ENCODE measurements at regions not wholly inside any gene's neighbourhood (a gene's known extent, or its start where the extent isn't known, plus 50 kb on each side); places are given as distances from the start of the nearest gene placed in this dataset.

DNA sequence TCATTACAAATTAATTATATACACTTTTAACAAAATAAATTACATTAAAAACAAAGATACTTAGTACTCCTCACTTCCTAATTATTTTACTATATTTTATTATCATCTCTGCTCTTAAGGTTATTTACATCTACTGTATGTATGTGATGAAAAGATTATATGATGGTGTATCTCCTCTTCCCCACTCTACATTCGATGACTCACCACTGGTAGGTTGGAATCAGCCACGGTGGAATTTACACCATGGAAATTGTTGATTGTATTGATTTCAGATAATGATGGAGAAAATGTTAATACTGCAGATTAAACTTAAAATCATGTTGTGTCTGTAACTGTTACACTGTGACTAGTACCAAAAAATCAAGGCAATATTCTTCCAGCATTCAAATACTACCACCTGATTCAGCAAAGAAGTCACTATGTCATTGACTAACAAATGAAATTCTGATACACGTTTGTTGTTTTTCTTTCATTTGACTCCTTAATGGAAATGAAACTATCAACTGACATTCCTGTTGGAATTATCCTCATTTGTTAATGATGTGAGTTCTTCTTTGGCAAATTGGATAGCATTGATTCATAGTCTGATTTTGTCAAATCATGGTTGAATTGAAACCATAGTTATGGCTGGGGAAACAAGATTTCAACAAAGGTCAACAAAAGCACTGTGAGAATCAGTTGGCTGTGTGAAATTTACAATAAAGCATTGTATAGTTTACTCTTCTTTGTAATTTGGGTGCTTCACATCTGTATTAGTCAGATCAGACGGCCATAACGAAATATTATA lies 69.0 kb upstream of the NLK start:
- Mint-ChIP-seq H3K27me3 (ENCODE audit: unreplicated experiment) (peaks cover 3% of the 10 kb centered on the region), H3K4me1 (ENCODE audit: low read depth, unreplicated experiment) (peaks cover 3% of the 10 kb centered on the region), H3K4me3 (ENCODE audit: unreplicated experiment) (no peak overlapping the region), H3K9me3 (ENCODE audit: unreplicated experiment) (peaks cover 1% of the 10 kb centered on the region), H3K36me3 (ENCODE audit: unreplicated experiment) (no peaks in the 10 kb centered on the region), H3K27ac (ENCODE audit: unreplicated experiment) (no peak overlapping the region)
- DNase-seq = no peak
- TF ChIP-seq, protein P1, sequence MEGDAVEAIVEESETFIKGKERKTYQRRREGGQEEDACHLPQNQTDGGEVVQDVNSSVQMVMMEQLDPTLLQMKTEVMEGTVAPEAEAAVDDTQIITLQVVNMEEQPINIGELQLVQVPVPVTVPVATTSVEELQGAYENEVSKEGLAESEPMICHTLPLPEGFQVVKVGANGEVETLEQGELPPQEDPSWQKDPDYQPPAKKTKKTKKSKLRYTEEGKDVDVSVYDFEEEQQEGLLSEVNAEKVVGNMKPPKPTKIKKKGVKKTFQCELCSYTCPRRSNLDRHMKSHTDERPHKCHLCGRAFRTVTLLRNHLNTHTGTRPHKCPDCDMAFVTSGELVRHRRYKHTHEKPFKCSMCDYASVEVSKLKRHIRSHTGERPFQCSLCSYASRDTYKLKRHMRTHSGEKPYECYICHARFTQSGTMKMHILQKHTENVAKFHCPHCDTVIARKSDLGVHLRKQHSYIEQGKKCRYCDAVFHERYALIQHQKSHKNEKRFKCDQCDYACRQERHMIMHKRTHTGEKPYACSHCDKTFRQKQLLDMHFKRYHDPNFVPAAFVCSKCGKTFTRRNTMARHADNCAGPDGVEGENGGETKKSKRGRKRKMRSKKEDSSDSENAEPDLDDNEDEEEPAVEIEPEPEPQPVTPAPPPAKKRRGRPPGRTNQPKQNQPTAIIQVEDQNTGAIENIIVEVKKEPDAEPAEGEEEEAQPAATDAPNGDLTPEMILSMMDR (IDR thresholded peaks at IDR 0.05; ENCODE audit: partially characterized antibody, unreplicated experiment) = no peak

DNA sequence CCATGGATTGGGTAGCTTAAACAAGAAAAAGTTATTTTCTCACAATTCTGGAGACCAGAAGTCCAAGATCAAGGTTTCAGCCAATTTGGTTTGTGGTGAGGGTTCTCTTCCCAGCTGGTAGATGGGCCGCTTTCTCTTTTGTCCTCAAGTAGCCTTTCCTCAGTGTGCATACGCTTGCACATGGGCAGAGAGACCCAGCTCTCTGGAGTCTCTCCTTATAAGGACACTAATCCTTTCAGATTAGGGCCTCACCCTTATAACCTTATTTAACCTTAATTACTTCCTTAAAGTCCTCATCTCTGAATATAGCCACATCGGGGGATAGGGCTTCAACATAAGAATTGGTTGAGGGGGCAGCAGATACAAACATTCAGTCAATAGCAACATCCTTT lies 68.4 kb upstream of the NLK start:
- no peak for DNase-seq
- Mint-ChIP-seq H3K4me3 (ENCODE audit: unreplicated experiment) (no peak overlapping the region), H3K36me3 (ENCODE audit: unreplicated experiment) (no peaks in the 10 kb centered on the region), H3K27ac (ENCODE audit: unreplicated experiment) (no peak overlapping the region), H3K9me3 (ENCODE audit: unreplicated experiment) (peaks cover 1% of the 10 kb centered on the region), H3K27me3 (ENCODE audit: unreplicated experiment) (peaks cover 2% of the 10 kb centered on the region), H3K4me1 (ENCODE audit: low read depth, unreplicated experiment) (peaks cover 3% of the 10 kb centered on the region)
- TF ChIP-seq, protein P1 (IDR thresholded peaks at IDR 0.05; ENCODE audit: partially characterized antibody, unreplicated experiment) = no peak

DNA sequence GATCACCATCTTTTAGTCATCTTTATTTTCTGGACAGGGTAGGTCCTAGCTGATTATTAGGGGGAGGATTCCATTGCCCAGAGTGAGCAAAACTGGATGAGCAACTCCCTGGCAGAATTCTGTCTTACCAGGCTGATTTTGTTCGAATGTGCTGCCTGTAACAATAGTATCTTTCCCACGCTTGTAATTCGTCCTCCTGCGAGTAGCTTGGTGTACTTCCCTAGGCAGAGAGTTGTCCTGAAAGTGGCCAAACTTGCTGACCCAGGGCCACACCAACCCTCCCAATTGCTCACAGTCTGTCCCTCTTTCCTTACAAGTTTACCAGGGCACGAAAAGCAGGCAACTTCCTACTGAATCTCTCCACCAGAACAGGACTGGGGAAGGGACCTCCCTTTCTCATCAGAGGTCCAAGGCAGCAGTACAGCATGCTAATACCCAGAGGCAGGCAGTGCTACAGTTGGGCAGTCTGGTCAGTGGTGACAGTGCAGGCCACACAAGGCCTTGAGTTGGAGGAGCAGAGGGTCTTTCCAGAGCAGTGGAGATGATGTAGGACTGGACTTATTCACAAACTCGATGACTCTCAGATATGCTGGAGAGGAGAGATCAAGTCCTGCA lies 67.8 kb upstream of the NLK start:
- H3K9me3 Mint-ChIP-seq (ENCODE audit: unreplicated experiment) = peaks cover 1% of the 10 kb centered on the region
- TF ChIP-seq, protein P1 (IDR thresholded peaks at IDR 0.05; ENCODE audit: partially characterized antibody, unreplicated experiment) = no peak
- DNase-seq = no peak
- H3K4me1 Mint-ChIP-seq (ENCODE audit: low read depth, unreplicated experiment) = peaks cover 3% of the 10 kb centered on the region
- H3K27me3 Mint-ChIP-seq (ENCODE audit: unreplicated experiment) = no peaks in the 10 kb centered on the region
- H3K36me3 Mint-ChIP-seq (ENCODE audit: unreplicated experiment) = no peaks in the 10 kb centered on the region
- H3K27ac Mint-ChIP-seq (ENCODE audit: unreplicated experiment) = no peak overlapping the region
- no peak overlapping the region for H3K4me3 Mint-ChIP-seq (ENCODE audit: unreplicated experiment)

DNA sequence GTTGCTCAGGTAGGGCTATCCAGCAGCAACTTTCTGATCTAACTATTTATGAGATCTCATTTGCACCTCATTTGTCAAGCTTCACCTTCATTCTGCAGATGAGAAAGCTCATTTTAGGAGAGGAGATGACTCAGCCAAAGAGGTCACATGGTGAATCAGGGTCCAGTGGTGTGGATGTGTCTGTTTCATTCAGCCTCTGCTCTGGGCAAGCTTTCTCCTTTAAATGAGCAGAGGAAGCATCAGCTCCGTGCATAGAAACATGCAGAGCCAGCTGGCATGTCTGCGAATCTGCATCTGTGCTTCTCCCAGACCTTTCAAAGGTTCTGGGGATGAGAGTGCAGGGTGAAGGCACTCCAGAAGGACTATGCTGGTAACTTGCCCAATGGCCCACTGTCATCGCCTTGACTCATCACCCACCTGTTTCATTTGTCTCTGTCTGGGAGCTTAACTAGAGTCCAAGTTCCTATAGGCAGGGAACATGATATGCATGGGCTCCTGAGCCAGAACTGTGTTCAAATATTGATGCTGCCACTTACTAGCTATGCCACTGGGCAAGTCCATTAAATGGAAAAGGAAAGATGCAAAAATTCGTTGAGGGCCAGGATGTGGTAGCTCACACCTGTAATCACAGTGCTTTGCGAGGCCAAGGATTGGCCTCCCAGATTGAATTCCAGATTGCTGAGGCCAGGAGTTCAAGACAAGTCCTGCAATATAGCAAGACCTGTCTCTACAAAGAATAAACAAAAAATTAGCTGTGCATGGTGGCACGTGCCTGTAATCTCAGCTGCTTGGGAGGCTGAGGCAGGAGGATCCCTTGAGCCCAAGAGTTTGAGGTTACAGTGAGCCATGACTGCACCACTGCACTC lies 67.1 kb upstream of the NLK start:
- no peak for DNase-seq
- peaks cover under 1% of the 10 kb centered on the region for H3K4me1 Mint-ChIP-seq (ENCODE audit: low read depth, unreplicated experiment)
- no peak overlapping the region for H3K27ac Mint-ChIP-seq (ENCODE audit: unreplicated experiment)
- H3K36me3 Mint-ChIP-seq (ENCODE audit: unreplicated experiment) = no peaks in the 10 kb centered on the region
- TF ChIP-seq, protein P1 (IDR thresholded peaks at IDR 0.05; ENCODE audit: partially characterized antibody, unreplicated experiment) = no peak
- H3K27me3 Mint-ChIP-seq (ENCODE audit: unreplicated experiment) = no peaks in the 10 kb centered on the region
- H3K4me3 Mint-ChIP-seq (ENCODE audit: unreplicated experiment) = no peak overlapping the region
- H3K9me3 Mint-ChIP-seq (ENCODE audit: unreplicated experiment) = peaks cover under 1% of the 10 kb centered on the region

Measured in glutamatergic neuron (in vitro differentiated cells).